ENCODE measurements at regions not wholly inside any gene's neighbourhood (a gene's known extent, or its start where the extent isn't known, plus 50 kb on each side); places are given as distances from the start of the nearest gene placed in this dataset.
"Not testable (repeated sequence)": the region's sequence is repeated elsewhere in the genome, so short reads cannot be mapped to it uniquely, and the experiment has no call there.

- peaks cover 2 to 8% (median 4%) of the 10 kb centered on the region in 5 experiments for H3K9me3 ChIP-seq (ENCODE audit: control extremely low read depth in 1 of 5, control insufficient read depth in 4 of 5, insufficient read depth in 2 of 5, low read depth in 1 of 5, low read length in 4 of 5)
- ChIA-PET POLR2A (no interaction called here), CTCF (no interaction called here)
- no peaks in the 10 kb centered on the region for H3K27me3 ChIP-seq (replicated peaks in 2 of 5; ENCODE audit: control insufficient read depth in 4 of 5, insufficient read depth in 5 of 5, low read length in 4 of 5)
- no peak overlapping the region for H3K4me3 ChIP-seq (ENCODE audit: control insufficient read depth in 1 of 7, extremely low read depth in 1 of 7, insufficient read depth in 4 of 7, low read depth in 2 of 7, low read length in 6 of 7)
- H3K4me1 ChIP-seq (ENCODE audit: control extremely low read depth in 1 of 4, control insufficient read depth in 4 of 4, insufficient read depth in 4 of 4, low read length in 3 of 4), result no peaks in the 10 kb centered on the region
- H3K27ac ChIP-seq (ENCODE audit: insufficient read depth in 1 of 2, low read depth in 1 of 2, low read length in 2 of 2, poor library complexity in 1 of 2, severe bottlenecking in 2 of 2), result no peak overlapping the region
- no peaks in the 10 kb centered on the region for H3K36me3 ChIP-seq (ENCODE audit: control insufficient read depth in 4 of 4, insufficient read depth in 4 of 4, low read length in 3 of 4)
- DNase-seq, result no peak
- WGBS (ENCODE audit: insufficient coverage), result 92% methylated on average over 1 of the region's 1 CpG
Observed at GRCh38 chr7:67662804-67663203, 666.2 kb downstream of the TYW1 start.

- no peak overlapping the region for H3K4me3 ChIP-seq (ENCODE audit: control insufficient read depth in 1 of 7, extremely low read depth in 1 of 7, insufficient read depth in 4 of 7, low read depth in 2 of 7, low read length in 6 of 7)
- DNase-seq, result no peak
- ChIA-PET CTCF (no interaction called here), POLR2A (no interaction called here)
- H3K4me1 ChIP-seq (ENCODE audit: control extremely low read depth in 1 of 4, control insufficient read depth in 4 of 4, insufficient read depth in 4 of 4, low read length in 3 of 4), result no peaks in the 10 kb centered on the region
- H3K9me3 ChIP-seq (ENCODE audit: control extremely low read depth in 1 of 5, control insufficient read depth in 4 of 5, insufficient read depth in 2 of 5, low read depth in 1 of 5, low read length in 4 of 5), result peaks cover 2 to 8% (median 4%) of the 10 kb centered on the region in 5 experiments
- H3K27ac ChIP-seq (ENCODE audit: insufficient read depth in 1 of 2, low read depth in 1 of 2, low read length in 2 of 2, poor library complexity in 1 of 2, severe bottlenecking in 2 of 2), result no peak overlapping the region
- WGBS (ENCODE audit: insufficient coverage), result no CpG with 5 or more reads among the region's 1 CpG
- H3K27me3 ChIP-seq (replicated peaks in 2 of 5; ENCODE audit: control insufficient read depth in 4 of 5, insufficient read depth in 5 of 5, low read length in 4 of 5), result no peaks in the 10 kb centered on the region
- H3K36me3 ChIP-seq (ENCODE audit: control insufficient read depth in 4 of 4, insufficient read depth in 4 of 4, low read length in 3 of 4), result no peaks in the 10 kb centered on the region
Observed at GRCh38 chr7:67663644-67664043, 667.0 kb downstream of the TYW1 start.

- H3K27ac ChIP-seq (ENCODE audit: insufficient read depth in 1 of 2, low read depth in 1 of 2, low read length in 2 of 2, poor library complexity in 1 of 2, severe bottlenecking in 2 of 2); DNase-seq; H3K4me3 ChIP-seq (ENCODE audit: control insufficient read depth in 1 of 7, extremely low read depth in 1 of 7, insufficient read depth in 4 of 7, low read depth in 2 of 7, low read length in 6 of 7); POLR2A ChIA-PET; H3K36me3 ChIP-seq (ENCODE audit: control insufficient read depth in 4 of 4, insufficient read depth in 4 of 4, low read length in 3 of 4); H3K9me3 ChIP-seq (ENCODE audit: control extremely low read depth in 1 of 5, control insufficient read depth in 4 of 5, insufficient read depth in 2 of 5, low read depth in 1 of 5, low read length in 4 of 5); H3K4me1 ChIP-seq (ENCODE audit: control extremely low read depth in 1 of 4, control insufficient read depth in 4 of 4, insufficient read depth in 4 of 4, low read length in 3 of 4); H3K27me3 ChIP-seq (replicated peaks in 2 of 5; ENCODE audit: control insufficient read depth in 4 of 5, insufficient read depth in 5 of 5, low read length in 4 of 5); CTCF ChIA-PET: not testable (repeated sequence)
- WGBS (ENCODE audit: insufficient coverage), result 100% methylated on average over 3 of the region's 4 CpGs
Observed at GRCh38 chr7:67666359-67666758, 669.7 kb downstream of the TYW1 start.

GRCh38 chr7:67671006-67671548 lies 674.4 kb downstream of the TYW1 start:
- no peak overlapping the region for H3K4me3 ChIP-seq (ENCODE audit: control insufficient read depth in 1 of 7, extremely low read depth in 1 of 7, insufficient read depth in 4 of 7, low read depth in 2 of 7, low read length in 6 of 7)
- H3K27ac ChIP-seq (ENCODE audit: insufficient read depth in 1 of 2, low read depth in 1 of 2, low read length in 2 of 2, poor library complexity in 1 of 2, severe bottlenecking in 2 of 2), result no peak overlapping the region
- H3K36me3 ChIP-seq (ENCODE audit: control insufficient read depth in 4 of 4, insufficient read depth in 4 of 4, low read length in 3 of 4), result no peaks in the 10 kb centered on the region
- WGBS (ENCODE audit: insufficient coverage), result 100% methylated on average over 2 of the region's 4 CpGs
- DNase-seq, result no peak
- CTCF ChIA-PET, result no interaction called here
- POLR2A ChIA-PET, result no interaction called here
- no peaks in the 10 kb centered on the region for H3K4me1 ChIP-seq (ENCODE audit: control extremely low read depth in 1 of 4, control insufficient read depth in 4 of 4, insufficient read depth in 4 of 4, low read length in 3 of 4)
- peaks cover 0 to 10% (median 3%) of the 10 kb centered on the region in 5 experiments for H3K9me3 ChIP-seq (ENCODE audit: control extremely low read depth in 1 of 5, control insufficient read depth in 4 of 5, insufficient read depth in 2 of 5, low read depth in 1 of 5, low read length in 4 of 5)
- H3K27me3 ChIP-seq (replicated peaks in 2 of 5; ENCODE audit: control insufficient read depth in 4 of 5, insufficient read depth in 5 of 5, low read length in 4 of 5), result no peaks in the 10 kb centered on the region

DNA sequence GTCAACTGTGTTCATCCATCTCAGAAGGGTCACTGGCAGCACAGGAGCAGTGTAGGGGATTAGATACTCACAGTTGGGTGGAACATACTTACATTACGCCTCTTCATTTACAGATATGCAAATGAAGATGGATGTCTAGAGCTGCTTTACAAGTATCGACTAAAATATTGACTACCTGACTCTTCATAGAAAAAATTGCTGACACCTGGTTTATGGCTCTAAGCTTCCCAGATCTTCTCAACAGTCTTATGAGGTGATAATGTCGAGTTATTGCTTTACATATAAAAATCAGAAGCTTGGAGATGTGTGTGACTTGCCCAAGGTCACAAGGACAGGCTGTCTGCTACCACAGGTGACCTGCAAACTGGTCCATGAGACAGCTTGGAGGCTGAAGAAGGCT lies 677.2 kb downstream of the TYW1 start:
- WGBS (ENCODE audit: insufficient coverage), result 80% methylated on average over 1 of the region's 3 CpGs
- POLR2A ChIA-PET, result no interaction called here
- Histone ChIP-seq H3K27me3 (replicated peaks in 2 of 5; ENCODE audit: control insufficient read depth in 4 of 5, insufficient read depth in 5 of 5, low read length in 4 of 5) (no peaks in the 10 kb centered on the region), H3K36me3 (ENCODE audit: control insufficient read depth in 4 of 4, insufficient read depth in 4 of 4, low read length in 3 of 4) (no peaks in the 10 kb centered on the region), H3K27ac (ENCODE audit: insufficient read depth in 1 of 2, low read depth in 1 of 2, low read length in 2 of 2, poor library complexity in 1 of 2, severe bottlenecking in 2 of 2) (no peak overlapping the region), H3K4me3 (ENCODE audit: control insufficient read depth in 1 of 7, extremely low read depth in 1 of 7, insufficient read depth in 4 of 7, low read depth in 2 of 7, low read length in 6 of 7) (no peak overlapping the region), H3K4me1 (ENCODE audit: control extremely low read depth in 1 of 4, control insufficient read depth in 4 of 4, insufficient read depth in 4 of 4, low read length in 3 of 4) (no peaks in the 10 kb centered on the region), H3K9me3 (ENCODE audit: control extremely low read depth in 1 of 5, control insufficient read depth in 4 of 5, insufficient read depth in 2 of 5, low read depth in 1 of 5, low read length in 4 of 5) (peaks cover 0 to 16% (median 5%) of the 10 kb centered on the region in 5 experiments)
- CTCF ChIA-PET, result no interaction called here
- DNase-seq, result no peak

GRCh38 chr7:67674862-67675261 lies 678.2 kb downstream of the TYW1 start:
- H3K27ac ChIP-seq (ENCODE audit: insufficient read depth in 1 of 2, low read depth in 1 of 2, low read length in 2 of 2, poor library complexity in 1 of 2, severe bottlenecking in 2 of 2); POLR2A ChIA-PET; H3K4me1 ChIP-seq (ENCODE audit: control extremely low read depth in 1 of 4, control insufficient read depth in 4 of 4, insufficient read depth in 4 of 4, low read length in 3 of 4); H3K27me3 ChIP-seq (replicated peaks in 2 of 5; ENCODE audit: control insufficient read depth in 4 of 5, insufficient read depth in 5 of 5, low read length in 4 of 5); CTCF ChIA-PET; DNase-seq; H3K36me3 ChIP-seq (ENCODE audit: control insufficient read depth in 4 of 4, insufficient read depth in 4 of 4, low read length in 3 of 4); H3K4me3 ChIP-seq (ENCODE audit: control insufficient read depth in 1 of 7, extremely low read depth in 1 of 7, insufficient read depth in 4 of 7, low read depth in 2 of 7, low read length in 6 of 7): not testable (repeated sequence)
- peaks cover 0 to 16% (median 5%) of the 10 kb centered on the region in 5 experiments for H3K9me3 ChIP-seq (ENCODE audit: control extremely low read depth in 1 of 5, control insufficient read depth in 4 of 5, insufficient read depth in 2 of 5, low read depth in 1 of 5, low read length in 4 of 5)
- WGBS (ENCODE audit: insufficient coverage), result 90% methylated on average over 2 of the region's 5 CpGs

GRCh38 chr7:67675971-67676370 lies 679.3 kb downstream of the TYW1 start:
- H3K27me3 ChIP-seq (replicated peaks in 2 of 5; ENCODE audit: control insufficient read depth in 4 of 5, insufficient read depth in 5 of 5, low read length in 4 of 5), result no peaks in the 10 kb centered on the region
- DNase-seq, result no peak
- no peak overlapping the region for H3K27ac ChIP-seq (ENCODE audit: insufficient read depth in 1 of 2, low read depth in 1 of 2, low read length in 2 of 2, poor library complexity in 1 of 2, severe bottlenecking in 2 of 2)
- CTCF ChIA-PET, result no interaction called here
- no peaks in the 10 kb centered on the region for H3K36me3 ChIP-seq (ENCODE audit: control insufficient read depth in 4 of 4, insufficient read depth in 4 of 4, low read length in 3 of 4)
- whole genome bisulfite sequencing (ENCODE audit: insufficient coverage), result 100% methylated on average over 1 of the region's 2 CpGs
- no peak overlapping the region for H3K4me3 ChIP-seq (ENCODE audit: control insufficient read depth in 1 of 7, extremely low read depth in 1 of 7, insufficient read depth in 4 of 7, low read depth in 2 of 7, low read length in 6 of 7)
- POLR2A ChIA-PET, result no interaction called here
- peaks cover 0 to 16% (median 5%) of the 10 kb centered on the region in 5 experiments for H3K9me3 ChIP-seq (ENCODE audit: control extremely low read depth in 1 of 5, control insufficient read depth in 4 of 5, insufficient read depth in 2 of 5, low read depth in 1 of 5, low read length in 4 of 5)
- no peaks in the 10 kb centered on the region for H3K4me1 ChIP-seq (ENCODE audit: control extremely low read depth in 1 of 4, control insufficient read depth in 4 of 4, insufficient read depth in 4 of 4, low read length in 3 of 4)
